Left cardiac atrium (tissue), 4 donors: ENCODE measurements at regions not wholly inside any gene's neighbourhood (a gene's known extent, or its start where the extent isn't known, plus 50 kb on each side); places are given as distances from the start of the nearest gene placed in this dataset.

Experiments
- ATAC-seq, 2 donors: fragments of 200-7000 bp; cut with Tn5 transposase; one replicate each; pipeline ENCODE4 v1.9.1; 2020; ENCODE audit warnings: mild to moderate bottlenecking in 2 of 2, moderate library complexity in 2 of 2
- DNase-seq: peaks from one replicate; pipeline ENCODE4 v3.0.0-alpha.2; 2020
- intact Hi-C, 2 donors: fragments of 100-400 bp; cut with DNase I; formaldehyde crosslinking; loops; one replicate each; pipeline versions ENCODE4 v1.14.1 to v1.15.1; 2022 to 2023
- donor health status: DM: no; HTN: yes; CAD: no.
- donor health status: DM: no; HTN: yes; CAD: no; lungs with severe emphysema.
- donor health status: DM: yes; HTN: yes; CAD: no.
- donor health status: Dilated cardiomyopathy.

GRCh38 chr6:92371211-92372208 is 1047.8 kb downstream of the EPHA7 start:
- intact Hi-C loops = no loop called here
- no peak for ATAC-seq
- no peak for DNase-seq

GRCh38 chr6:92369309-92369708 is 1050.0 kb downstream of the EPHA7 start:
- DNase-seq (no peak), ATAC-seq (no peak)
- intact Hi-C loops = no loop called here

- ATAC-seq (no peak), DNase-seq (no peak)
- intact Hi-C loops = no loop called here
These were observed 1054.3 kb downstream of the EPHA7 start for GRCh38 chr6:92364948-92365541.

DNA sequence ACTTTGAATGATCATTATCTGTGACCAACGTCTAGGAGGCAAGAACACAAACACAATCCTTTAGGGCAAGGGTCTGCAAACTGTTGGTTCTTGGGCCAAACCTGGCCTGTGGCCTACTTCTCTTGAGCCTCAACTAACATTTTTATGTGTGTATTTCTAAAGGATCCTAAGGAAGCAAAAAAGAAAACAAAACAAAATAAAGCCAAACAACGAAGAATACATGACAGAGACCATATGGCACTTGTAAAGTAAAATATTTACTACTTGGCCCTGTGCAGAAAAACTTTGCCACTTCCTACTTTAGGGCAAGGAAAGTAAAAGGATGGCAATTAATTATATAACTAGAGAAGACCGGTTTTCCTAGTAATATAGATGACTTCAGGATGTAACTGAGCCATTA is 1056.2 kb downstream of the EPHA7 start:
- ATAC-seq = no peak
- DNase-seq = no peak
- intact Hi-C loops = no loop called here

DNA sequence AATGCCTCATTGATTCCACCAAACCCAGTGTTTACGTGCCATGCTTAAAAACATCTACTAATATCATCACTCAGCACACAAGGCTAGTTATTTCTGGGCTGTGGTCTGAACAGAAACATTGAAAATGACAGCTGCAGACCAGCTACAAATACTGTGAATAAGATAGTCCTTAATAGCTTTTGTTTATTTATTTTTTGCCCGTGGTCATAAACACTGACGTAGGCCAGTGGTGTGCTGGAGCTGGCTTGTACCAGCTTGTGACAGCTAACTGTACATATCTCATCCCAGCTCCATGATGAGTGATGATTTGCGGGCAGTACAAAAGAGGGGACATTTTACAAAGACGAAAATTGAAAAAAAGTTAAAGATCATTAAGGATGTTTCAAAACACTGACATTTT is 1057.0 kb downstream of the EPHA7 start:
- DNase-seq (no peak), ATAC-seq (no peak)
- intact Hi-C loops = no loop called here

DNA sequence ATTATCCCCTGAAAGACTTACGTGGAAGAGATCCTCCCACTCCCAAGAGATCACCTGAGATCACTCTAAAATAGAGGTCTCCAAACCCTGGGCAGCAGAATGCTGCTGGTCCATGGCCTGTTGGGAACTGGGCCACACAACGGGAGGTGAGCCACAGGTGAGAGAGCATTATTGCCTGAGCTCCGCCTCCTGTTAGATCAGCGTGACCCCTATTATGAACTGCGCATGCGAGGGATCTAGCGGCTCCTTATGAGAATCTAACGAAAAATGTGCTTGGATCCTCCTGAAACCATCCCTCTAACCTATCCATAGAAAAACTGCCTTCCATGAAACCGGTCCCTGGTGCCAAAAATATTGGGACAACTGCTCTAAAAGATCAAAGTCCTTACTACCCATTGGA is 1057.4 kb downstream of the EPHA7 start:
- intact Hi-C loops = no loop called here
- no peak for DNase-seq
- ATAC-seq = no peak

- DNase-seq = no peak
- intact Hi-C loops = no loop called here
- no peak for ATAC-seq
These were observed 1065.0 kb downstream of the EPHA7 start for GRCh38 chr6:92354270-92354829.

- no peak for ATAC-seq
- DNase-seq = no peak
- intact Hi-C loops = no loop called here
These were observed 1067.2 kb downstream of the EPHA7 start for GRCh38 chr6:92352130-92352529.

DNA sequence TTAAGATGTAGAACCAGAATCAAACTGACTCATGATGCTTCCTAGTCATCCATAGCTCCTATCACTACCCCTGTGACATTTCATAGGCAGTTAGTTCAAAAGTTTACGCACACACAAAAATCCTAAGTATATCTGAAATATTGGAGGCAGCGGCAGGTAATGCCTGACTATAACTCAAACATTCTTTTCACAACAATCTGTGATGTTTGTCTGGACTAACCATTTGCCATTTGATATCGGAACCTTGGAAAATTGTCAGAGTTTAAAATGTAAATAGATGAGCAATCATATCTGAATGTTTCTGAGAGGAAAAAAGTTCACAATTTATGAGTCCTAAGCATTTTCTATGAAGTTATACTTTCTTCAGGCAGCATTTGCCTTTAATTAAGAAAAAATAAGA is 1078.2 kb downstream of the EPHA7 start:
- intact Hi-C loops = no loop called here
- DNase-seq = no peak
- ATAC-seq = no peak

DNA sequence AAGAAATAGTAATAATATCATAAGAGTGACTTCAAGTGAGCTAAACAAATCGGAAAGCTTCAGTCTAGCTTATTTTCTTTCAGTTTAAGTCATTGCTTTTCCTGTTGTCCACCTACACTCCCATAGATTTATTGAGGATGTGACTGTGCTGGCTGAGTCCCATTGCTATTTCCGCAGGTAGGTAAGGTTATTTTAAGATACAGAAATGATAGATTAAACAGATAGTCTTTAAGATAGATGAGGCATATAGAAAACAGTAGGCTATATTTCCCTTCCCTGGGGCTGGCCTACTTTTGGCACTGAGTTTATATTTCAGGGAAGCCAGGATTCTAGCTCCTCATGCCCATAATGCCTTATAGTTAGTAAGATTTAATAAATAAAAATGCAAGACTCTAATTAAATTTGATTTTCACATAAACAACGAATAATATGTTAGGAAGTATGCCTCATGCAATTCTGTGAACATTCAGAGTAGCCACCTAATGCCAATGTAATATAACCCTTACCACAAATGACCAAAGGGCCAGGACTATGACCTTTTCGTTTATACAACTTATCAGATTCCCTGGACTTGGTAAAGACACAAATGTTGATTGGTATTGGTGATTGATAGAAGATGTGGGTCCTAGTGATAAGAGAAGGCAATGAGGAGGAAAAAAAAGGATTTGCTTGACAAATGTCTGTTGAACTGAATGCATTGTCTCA is 1079.3 kb downstream of the EPHA7 start:
- DNase-seq (no peak), ATAC-seq (no peak)
- intact Hi-C loops = no loop called here

DNA sequence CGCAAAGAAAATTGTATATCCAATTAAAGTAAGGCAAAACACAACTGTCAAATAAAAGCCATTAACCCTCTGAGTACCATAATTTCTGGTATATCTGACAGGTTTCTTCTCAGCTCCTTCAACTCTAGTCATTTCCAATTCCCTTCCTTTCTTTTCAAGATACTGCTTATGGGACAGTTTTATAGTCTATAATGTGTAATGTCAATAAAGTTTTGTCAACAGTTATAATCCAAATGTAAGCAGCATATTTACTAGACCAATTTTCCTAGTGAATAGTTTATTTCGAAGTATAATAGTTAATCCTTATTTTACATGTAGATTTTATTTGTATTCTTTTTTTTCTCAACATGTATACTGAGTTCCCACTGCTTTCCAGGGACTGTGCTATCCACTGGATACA is 1081.8 kb downstream of the EPHA7 start:
- intact Hi-C loops = no loop called here
- DNase-seq (no peak), ATAC-seq (no peak)

- DNase-seq (no peak), ATAC-seq (no peak)
- intact Hi-C loops = no loop called here
These were observed 1090.0 kb downstream of the EPHA7 start for GRCh38 chr6:92329208-92329847.

DNA sequence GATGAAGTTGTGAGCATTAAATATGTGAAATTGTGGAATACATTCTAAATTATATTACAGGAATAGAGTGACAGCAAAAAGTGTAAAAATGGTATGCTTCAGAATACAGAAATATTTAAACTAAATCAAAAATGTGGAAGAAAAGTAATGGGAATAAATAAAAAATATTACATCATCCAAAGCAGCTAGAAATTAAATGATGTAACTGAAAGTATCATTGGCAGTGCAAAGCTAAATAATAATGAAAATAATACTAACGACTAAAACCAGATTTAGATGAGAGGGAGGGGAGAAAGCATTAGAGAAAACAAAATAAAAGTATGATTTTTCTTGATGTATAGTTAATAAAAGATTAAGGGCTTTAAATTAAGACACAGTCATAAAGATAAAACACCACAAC is 1104.0 kb downstream of the EPHA7 start:
- intact Hi-C loops = no loop called here
- ATAC-seq (no peak), DNase-seq (no peak)

DNA sequence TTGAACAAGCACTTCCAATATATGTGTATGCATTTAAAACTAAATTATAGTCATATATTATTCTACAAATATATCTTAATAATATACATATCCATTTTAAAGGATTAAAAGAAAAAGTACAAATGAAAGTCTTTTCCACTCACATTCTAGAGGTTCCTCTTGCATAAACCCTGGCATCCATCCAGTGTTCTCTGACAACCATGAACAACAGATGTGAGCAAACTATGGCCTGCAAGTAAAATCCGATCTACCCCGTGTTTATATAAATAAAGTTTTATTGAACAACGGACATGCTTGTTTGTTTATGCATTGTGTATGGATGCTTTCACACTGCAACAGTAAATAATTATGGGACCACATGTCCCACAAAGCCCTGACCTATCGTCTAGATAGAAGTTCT is 1122.3 kb downstream of the EPHA7 start:
- DNase-seq (no peak), ATAC-seq (no peak)
- intact Hi-C loops = no loop called here

DNA sequence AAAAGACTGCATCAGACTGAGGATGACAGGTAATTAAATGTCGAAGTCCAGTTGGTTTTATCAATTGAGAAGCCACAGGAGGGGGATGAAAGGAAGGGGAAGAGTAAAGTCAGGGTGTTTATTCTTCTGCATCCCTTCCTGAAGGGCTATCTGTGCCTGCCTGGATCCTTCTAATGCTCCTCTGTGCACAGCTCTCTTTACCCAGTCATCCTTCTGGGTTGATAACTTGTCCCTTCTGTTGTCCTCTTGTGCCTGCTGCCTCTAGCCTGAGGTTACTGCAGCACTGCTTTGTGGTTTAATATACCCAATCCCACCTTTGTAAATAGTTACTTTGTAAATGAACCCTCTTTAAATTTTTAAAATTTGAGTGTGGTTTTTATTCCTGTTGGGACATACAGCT is 1127.3 kb downstream of the EPHA7 start:
- DNase-seq (no peak), ATAC-seq (no peak)
- intact Hi-C loops = no loop called here

DNA sequence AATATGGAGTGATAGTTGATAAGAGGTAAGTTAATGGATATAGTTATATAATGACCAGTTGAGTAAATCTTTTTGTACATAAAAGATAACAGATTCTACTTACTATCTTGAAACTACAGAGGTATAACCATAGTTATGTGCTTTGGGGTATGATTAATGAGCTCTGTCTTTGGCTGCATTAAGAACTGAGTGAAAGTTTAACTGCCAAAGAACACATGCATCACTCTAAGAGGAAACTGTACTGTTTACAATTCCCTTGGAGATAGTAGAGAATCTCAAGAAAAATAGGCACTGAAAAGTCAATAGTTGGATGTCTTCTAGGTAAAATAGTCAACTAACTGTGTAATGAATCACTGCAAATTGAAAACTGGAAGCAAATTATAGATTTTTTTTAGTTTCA is 1129.5 kb downstream of the EPHA7 start:
- DNase-seq (no peak), ATAC-seq (no peak)
- intact Hi-C loops = no loop called here

GRCh38 chr6:92281571-92282076 is 1137.7 kb downstream of the EPHA7 start:
- intact Hi-C loops = no loop called here
- DNase-seq (no peak), ATAC-seq (no peak)

DNA sequence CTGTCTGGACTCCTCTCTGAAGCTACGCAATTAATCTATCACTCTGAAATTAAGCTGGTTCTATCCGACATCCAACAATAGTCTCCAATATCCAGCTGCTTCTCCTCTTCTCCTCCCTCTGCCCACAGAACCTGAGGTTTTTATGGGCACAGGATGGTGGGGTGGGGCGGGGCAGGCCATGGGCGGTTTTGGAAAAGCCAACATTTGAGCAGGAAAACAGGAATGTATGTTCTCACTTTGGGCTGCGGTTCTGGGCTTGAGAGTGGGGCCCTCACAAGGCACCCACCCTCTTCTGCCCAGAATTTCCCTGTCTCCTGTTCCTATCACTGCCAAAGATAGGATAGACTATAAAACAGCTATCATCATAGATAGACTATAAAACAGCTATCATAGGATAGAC is 1144.2 kb downstream of the EPHA7 start:
- intact Hi-C loops = no loop called here
- DNase-seq = no peak
- ATAC-seq = no peak

GRCh38 chr6:92274588-92274987 is 1144.8 kb downstream of the EPHA7 start:
- no peak for DNase-seq
- intact Hi-C loops = no loop called here
- no peak for ATAC-seq
